GM06990 (cell line): ENCODE measurements at regions not wholly inside any gene's neighbourhood (a gene's known extent, or its start where the extent isn't known, plus 50 kb on each side); places are given as distances from the start of the nearest gene placed in this dataset.

Experiments
- DNase-seq: peaks from one replicate; pipeline ENCODE4 v3.0.0-alpha.2; 2011; ENCODE audit not compliant: insufficient read length; ENCODE audit errors: extremely low read depth
- H3K27me3 ChIP-seq: replicated peaks from 2 replicates; pipeline ENCODE4 v1.6.0; 2011; ENCODE audit warnings: low read length; ENCODE audit not compliant: control insufficient read depth, insufficient read depth
- H3K36me3 ChIP-seq: 2 replicates; pipeline ENCODE4 v1.5.1; 2011; ENCODE audit warnings: low read length; ENCODE audit not compliant: control insufficient read depth, insufficient read depth
- H3K4me3 ChIP-seq: replicated peaks from 2 replicates; pipeline ENCODE4 v1.5.1; 2011; ENCODE audit warnings: low read depth, mild to moderate bottlenecking, control low read depth, low read length
- CTCF ChIP-seq: IDR thresholded peaks from 2 replicates; pipeline ENCODE4 v1.5.1; 2011; ENCODE audit warnings: low read length, control low read depth, mild to moderate bottlenecking, inconsistent platforms; ENCODE audit not compliant: insufficient read depth, poor library complexity, severe bottlenecking

- H3K36me3 ChIP-seq, result no peaks in the 10 kb centered on the region
- DNase-seq, result no peak
- no peaks in the 10 kb centered on the region for H3K27me3 ChIP-seq
- H3K4me3 ChIP-seq, result no peak overlapping the region
- TF ChIP-seq CTCF, result no peak
Measured at GRCh38 chr2:142675398-142675797, 202.1 kb upstream of the KYNU start.

- no peak for TF ChIP-seq CTCF
- H3K36me3 ChIP-seq, result no peaks in the 10 kb centered on the region
- no peaks in the 10 kb centered on the region for H3K27me3 ChIP-seq
- no peak for DNase-seq
- no peak overlapping the region for H3K4me3 ChIP-seq
Measured at GRCh38 chr2:142673836-142674235, 203.6 kb upstream of the KYNU start.

- no peaks in the 10 kb centered on the region for H3K27me3 ChIP-seq
- H3K4me3 ChIP-seq, result no peak overlapping the region
- no peak for DNase-seq
- TF ChIP-seq CTCF, result no peak
- no peaks in the 10 kb centered on the region for H3K36me3 ChIP-seq
Measured at GRCh38 chr2:142672698-142673097, 204.8 kb upstream of the KYNU start.

- Histone ChIP-seq H3K27me3 (no peaks in the 10 kb centered on the region), H3K4me3 (no peak overlapping the region), H3K36me3 (no peaks in the 10 kb centered on the region)
- TF ChIP-seq CTCF, result no peak
- no peak for DNase-seq
Measured at GRCh38 chr2:142670362-142670761, 207.1 kb upstream of the KYNU start.

- Histone ChIP-seq H3K36me3 (no peaks in the 10 kb centered on the region), H3K4me3 (no peak overlapping the region), H3K27me3 (no peaks in the 10 kb centered on the region)
- no peak for DNase-seq
- no peak for TF ChIP-seq CTCF
Measured at GRCh38 chr2:142668420-142668819, 209.0 kb upstream of the KYNU start.

GRCh38 chr2:142665241-142665640 is 212.2 kb upstream of the KYNU start:
- no peak for DNase-seq
- TF ChIP-seq CTCF, result no peak
- no peak overlapping the region for H3K4me3 ChIP-seq
- H3K36me3 ChIP-seq, result no peaks in the 10 kb centered on the region
- H3K27me3 ChIP-seq, result no peaks in the 10 kb centered on the region
